Activated CD4-positive, alpha-beta T cell treated with anti-CD3 and anti-CD28 coated beads for 4 hours (primary cell): ENCODE measurements at regions not wholly inside any gene's neighbourhood (a gene's known extent, or its start where the extent isn't known, plus 50 kb on each side); places are given as distances from the start of the nearest gene placed in this dataset.

Experiments used
- DNase-seq, 2 donors: peaks; one replicate each; pipeline ENCODE4 v3.0.0-alpha.2; 2020

DNA sequence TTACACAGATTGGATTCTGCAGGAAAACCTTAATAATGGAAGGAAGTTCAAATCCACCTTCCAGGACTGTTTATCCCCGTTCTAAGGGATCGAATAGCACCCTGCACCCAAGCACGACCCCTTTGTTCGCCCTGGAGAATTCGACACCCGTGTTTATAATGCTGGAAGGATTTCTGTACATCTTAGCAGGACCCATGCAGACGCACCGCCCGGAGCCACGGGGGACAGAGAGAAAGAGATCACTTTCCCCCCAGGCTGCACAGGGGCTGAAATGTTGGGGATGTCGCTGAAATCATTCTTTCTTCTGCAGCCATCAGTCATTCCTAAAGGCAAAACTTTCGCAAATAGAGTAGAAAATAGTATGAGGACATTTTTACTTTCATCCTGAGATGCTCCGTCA, 238.7 kb upstream of the SALL3 start:
- no peak for DNase-seq

DNA sequence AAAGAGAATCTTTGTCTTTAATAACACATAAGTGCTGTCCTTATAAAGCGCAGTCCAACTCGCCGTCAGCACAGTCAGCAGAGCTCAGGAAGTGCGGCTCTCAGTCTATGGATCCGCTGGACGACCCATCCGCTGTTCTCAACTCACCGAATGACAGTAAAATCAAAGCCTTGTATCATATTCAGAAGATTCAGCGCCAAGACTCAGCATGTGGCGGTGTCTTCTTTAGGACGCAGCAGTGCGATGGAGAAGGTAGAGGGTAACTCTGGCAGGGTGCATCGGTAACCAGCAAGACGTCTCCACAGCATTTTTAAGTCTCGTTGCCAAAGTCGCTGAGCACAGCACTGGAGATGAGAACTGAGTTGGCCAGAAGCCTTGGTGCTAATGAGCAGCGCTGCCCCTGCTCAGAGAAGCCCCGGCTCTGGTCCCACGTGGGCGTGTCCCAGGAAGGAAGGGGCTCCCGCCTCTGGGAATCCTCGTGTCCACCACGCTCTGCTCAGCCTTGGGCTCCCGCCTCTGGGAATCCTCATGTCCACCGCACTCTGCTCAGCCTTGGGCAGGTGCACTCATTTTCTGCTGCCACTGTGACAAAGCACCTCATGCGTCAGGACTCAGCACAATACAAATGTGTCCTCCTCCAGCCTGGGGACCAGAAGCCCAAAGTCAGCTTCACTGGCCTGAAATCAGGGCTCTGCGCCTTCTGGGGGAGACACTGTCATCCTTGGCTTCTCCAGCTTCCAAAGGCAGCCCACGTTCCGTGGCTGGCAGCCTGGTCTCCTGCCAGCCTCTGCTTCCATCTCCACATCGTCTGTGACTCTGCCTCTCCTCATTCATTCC, 238.0 kb upstream of the SALL3 start:
- no peak for DNase-seq

- DNase-seq: no peak
Measured at GRCh38 chr18:78742218-78742745, 237.3 kb upstream of the SALL3 start.

DNA sequence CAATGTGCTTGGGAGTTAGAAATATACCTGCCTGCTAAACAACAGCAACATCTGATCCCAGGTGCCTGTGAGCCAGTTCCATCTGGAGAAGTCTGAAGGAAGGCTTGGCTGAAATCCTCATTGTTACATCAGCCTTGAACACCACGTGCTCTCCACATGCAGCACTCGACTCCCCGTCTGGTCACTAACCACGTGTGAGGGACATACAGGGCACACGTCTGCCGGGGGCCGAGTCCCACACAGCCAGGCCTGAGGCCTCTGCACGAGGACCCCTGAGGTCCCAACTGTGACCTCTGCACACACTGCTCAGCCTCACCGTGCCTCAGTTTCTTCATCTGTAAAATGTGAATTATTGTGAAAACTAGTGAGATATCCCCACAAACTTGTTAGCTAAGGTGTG, 236.5 kb upstream of the SALL3 start:
- DNase-seq: no peak

DNA sequence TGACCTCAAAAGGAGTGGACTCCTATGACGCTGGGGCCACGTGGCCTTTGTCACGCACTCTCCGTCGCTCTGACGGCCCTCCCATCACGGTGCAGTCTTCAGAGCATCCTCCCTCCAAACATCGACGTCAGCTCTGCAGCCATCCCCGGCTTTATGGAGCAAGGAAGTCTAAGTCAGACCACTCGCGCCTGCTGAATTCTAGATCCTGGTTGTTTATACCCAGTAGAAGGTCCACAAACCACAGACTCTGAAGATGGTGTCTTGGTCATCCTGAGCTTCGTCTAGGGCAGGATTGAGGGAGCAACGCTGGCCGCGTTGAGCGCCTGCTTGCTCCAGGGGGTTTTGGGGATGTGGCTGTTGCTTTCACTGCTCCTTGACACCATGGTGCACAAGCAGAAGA, 228.0 kb upstream of the SALL3 start:
- DNase-seq: no peak

DNA sequence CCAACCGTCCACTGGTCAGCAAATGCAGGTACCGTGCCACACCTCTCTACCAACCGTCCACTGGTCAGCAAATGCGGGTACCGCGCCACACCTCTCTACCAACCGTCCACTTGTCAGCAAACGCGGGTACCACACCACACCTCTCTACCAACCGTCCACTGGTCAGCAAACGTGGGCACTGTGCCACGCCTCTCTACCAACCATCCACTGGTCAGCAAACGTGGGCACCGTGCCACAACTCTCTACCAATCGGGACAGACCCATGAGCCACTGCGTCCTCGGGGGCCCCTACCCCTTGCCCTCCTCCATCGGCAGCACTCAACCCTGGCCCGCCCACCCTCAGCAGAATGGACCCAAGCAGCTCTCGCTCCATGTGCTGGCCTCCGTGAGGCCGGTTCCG, 226.4 kb upstream of the SALL3 start:
- DNase-seq: no peak

GRCh38 chr18:78754311-78755043, 225.1 kb upstream of the SALL3 start:
- no peak for DNase-seq

- no peak for DNase-seq
Measured at GRCh38 chr18:78757014-78757413, 222.6 kb upstream of the SALL3 start.

DNA sequence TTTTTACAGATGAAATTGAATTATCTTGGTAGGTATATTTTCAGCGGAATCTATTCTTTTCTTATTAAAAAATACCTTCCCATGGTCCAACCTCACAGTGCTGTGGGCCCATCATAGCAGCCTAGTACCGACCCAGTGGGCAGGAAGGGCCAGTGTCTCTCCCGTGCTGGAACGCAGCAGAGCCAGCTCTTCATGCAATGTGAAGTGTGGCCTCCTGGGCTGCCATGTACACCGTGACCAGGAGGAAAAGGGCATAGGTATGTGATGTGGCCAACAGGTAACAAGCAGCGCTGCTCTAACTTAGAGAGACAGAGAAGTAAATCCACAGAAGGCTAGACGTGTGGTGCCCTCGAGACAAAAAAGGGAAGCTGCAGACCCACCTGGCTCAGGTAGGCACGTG, 221.1 kb upstream of the SALL3 start:
- no peak for DNase-seq

DNA sequence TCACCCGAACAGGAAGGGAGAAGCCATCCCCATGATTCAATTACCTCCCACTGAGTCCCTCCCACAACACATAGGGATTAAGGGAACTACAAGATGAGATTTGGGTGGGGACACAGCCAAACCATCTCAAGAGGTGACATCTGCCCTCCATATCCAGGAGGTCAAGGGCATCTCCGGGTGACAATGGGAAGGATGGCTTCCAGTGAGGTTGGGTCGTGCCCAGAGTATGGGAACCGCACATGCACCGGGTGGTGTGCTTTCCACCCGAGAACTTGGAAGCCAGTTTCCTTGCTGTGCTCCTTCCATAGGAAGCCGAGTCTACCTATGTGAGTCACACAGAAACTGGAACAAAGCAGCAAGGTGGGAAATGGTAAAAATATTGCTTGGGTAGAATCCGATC, 216.9 kb upstream of the SALL3 start:
- no peak for DNase-seq

GRCh38 chr18:78764544-78764943, 215.1 kb upstream of the SALL3 start:
- no peak for DNase-seq

- no peak for DNase-seq
Measured at GRCh38 chr18:78765142-78765541, 214.5 kb upstream of the SALL3 start.

DNA sequence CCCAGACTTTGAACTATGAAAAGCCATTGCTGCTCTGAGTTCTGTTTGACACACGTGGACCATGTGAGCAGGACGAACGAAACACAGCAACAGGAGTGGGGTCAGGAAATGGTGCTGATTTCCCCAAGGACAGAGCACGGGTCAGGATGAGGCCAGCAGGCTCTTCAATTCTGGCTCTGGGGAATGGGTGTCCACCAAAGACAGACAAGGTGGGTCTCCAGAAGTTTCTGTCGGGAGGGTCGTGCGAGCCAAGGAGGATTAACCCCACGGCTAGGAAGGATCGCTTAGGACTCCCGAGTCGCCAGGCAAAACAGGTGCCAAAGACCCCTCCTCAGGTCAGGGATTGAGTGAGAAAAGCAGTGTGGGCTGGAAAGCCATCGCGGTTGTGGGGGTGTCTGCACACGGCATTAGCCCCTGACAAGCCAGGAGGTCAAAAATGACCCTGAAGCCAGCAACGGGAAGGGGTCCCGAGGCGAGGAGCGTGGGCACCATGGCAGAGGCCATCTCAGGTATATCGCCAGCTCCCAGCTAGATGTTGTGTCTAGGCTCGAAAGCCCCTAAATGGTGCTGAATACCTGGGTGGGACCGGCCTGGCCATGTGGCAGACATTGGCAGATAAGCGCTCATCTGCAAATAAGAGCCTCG, 213.9 kb upstream of the SALL3 start:
- DNase-seq: no peak

DNA sequence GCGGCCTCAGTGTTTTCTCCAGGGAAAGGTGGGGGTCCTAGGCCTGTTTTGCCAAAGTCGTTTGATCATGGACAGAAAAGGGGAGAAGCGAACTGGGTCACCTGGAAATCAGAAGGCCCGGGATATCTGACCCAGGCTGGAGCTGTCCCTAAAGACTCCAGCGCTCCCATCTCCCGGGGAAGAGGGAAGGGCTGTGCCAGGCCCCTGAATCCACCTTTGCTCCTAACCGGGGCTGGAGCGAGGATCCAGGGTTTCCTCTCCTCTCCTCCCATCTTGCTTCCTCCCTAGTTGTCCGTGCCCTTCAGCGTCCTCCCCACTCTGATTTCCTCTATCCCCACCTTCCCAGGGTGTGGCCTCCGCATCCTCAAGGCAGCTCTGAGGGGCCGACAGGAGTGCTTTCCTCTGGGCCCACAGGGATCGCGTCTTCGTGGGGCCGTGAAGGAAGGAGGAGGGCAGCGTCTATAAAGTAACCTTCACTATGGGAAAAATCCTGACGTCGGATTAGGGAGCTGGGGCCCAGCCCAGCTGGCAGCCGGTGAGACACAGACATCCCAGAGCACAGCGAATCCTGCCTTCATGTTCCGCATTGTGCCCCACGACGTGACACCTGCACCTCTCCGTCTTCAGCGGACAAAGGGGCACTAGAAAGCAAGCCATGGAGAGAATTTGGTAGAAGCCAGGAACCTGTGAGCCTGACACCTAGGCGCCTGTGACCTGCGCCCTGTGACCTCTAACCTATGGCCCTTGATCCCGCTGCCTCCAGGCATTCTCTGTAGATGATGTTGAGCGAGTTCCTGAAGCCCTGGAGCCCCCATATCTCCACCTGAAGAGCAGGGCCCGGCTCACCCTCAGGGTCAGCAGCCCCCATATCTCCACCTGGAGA, 212.7 kb upstream of the SALL3 start:
- no peak for DNase-seq

GRCh38 chr18:78767648-78768071, 212.0 kb upstream of the SALL3 start:
- no peak for DNase-seq

- no peak for DNase-seq
Measured at GRCh38 chr18:78768221-78768620, 211.4 kb upstream of the SALL3 start.

- no peak for DNase-seq
Measured at GRCh38 chr18:78768656-78769501, 210.7 kb upstream of the SALL3 start.

DNA sequence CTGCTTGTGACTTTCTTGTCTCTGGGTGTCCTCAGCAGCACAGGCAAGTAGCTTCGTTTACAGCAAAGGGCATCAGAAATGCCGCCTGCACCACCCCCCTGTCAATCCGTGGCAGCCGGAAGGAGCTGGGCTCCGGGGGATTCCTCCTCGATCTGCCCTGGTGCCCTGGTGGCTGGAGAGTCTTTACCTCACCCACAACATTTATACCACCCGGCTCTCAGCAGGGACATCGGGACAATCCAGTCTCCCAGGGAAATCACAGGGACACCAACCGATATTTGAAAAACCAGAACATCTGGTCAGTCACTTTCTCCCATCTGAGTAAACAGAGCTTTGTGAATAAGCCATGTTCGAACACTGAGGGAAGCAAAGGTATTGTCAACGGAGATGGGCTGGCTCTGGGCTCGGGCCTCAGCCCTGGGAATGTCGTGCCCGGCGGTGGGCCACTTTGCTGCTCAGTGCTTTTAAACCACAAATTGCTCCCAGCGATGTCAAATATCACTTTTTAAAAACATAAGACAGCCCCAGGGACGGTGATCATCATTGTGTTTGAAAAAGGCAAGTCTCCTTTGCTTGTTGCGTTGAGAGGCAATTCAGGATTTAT, 210.0 kb upstream of the SALL3 start:
- DNase-seq: no peak

GRCh38 chr18:78770139-78770822, 209.3 kb upstream of the SALL3 start:
- DNase-seq: no peak

DNA sequence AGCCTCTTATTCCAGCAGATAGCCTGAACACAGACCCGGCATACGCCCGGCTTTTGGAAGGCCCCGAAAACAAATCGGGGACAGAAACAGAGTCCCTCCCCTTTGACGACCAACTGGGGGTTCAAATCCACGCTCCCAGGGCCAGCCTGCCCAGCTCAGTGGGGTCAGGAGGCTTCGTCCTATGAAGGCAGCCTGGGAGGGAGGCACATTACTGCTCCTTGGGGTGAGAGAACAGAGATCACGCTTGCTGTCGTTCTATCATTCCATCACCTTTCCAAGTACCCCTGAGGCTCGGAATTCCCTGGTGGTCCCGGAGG, 208.8 kb upstream of the SALL3 start:
- no peak for DNase-seq
